OCI-LY7 (cell line): ENCODE measurements at regions not wholly inside any gene's neighbourhood (a gene's known extent, or its start where the extent isn't known, plus 50 kb on each side); places are given as distances from the start of the nearest gene placed in this dataset.
A peak's percentile ranks its signal among the peaks of the same experiment; 100 is the strongest.

Source experiments
- BruUV-seq: library from RNA; stranded (reverse); fragments of 400-500 nt; replicated peaks from 2 replicates; lab custom pipeline; 2021; lab: Mats Ljungman, UMichigan
- CTCF ChIA-PET: fragments of 300-600 bp; sonication (Branson Sonifier 250); formaldehyde crosslinking; loops from one replicate; lab custom pipeline; 2022; ENCODE audit warnings: antibody characterized with exemption; ENCODE audit not compliant: unreplicated experiment; lab: Charles Lee
- POLR2A ChIA-PET: fragments of 300-600 bp; sonication (Branson Sonifier 250); formaldehyde crosslinking; loops from one replicate; lab custom pipeline; 2022; ENCODE audit warnings: antibody characterized with exemption; lab: Charles Lee
- DNase-seq: peaks from one replicate; pipeline ENCODE4 v3.0.0-alpha.2; 2015; ENCODE audit warnings: low spot score
- H2AFZ ChIP-seq: fragments of 200-600 bp; sonication (generic), shearing (Covaris generic); 2 replicates; pipeline ENCODE4 v1.6.1; 2014; ENCODE audit warnings: mild to moderate bottlenecking, antibody characterized with exemption, low read length, moderate library complexity
- H3K27ac ChIP-seq: fragments of 200-600 bp; sonication (generic); 2 replicates; pipeline ENCODE4 v1.5.1; 2014; ENCODE audit warnings: mixed run types, low read depth, mild to moderate bottlenecking, moderate library complexity, low read length, inconsistent platforms; ENCODE audit not compliant: poor library complexity, severe bottlenecking
- H3K36me3 ChIP-seq: fragments of 200-600 bp; sonication (generic); 2 replicates; pipeline ENCODE4 v1.6.1; 2014; ENCODE audit warnings: mild to moderate bottlenecking, antibody characterized with exemption, low read length, moderate library complexity, mixed read lengths; ENCODE audit not compliant: insufficient read depth
- H3K4me1 ChIP-seq: fragments of 200-600 bp; sonication (generic); 2 replicates; pipeline ENCODE4 v1.5.1; 2014; ENCODE audit warnings: mild to moderate bottlenecking, low read length; ENCODE audit not compliant: insufficient read depth, poor library complexity, severe bottlenecking
- H3K4me2 ChIP-seq: fragments of 200-600 bp; sonication (generic); 2 replicates; pipeline ENCODE4 v1.6.1; 2014; ENCODE audit warnings: mild to moderate bottlenecking, low read length
- H3K4me3 ChIP-seq: fragments of 200-600 bp; sonication (generic); 2 replicates; pipeline ENCODE4 v1.5.1; 2014; ENCODE audit warnings: mild to moderate bottlenecking, low read depth, low read length; ENCODE audit not compliant: poor library complexity, severe bottlenecking
- H3K79me2 ChIP-seq: fragments of 200-600 bp; sonication (generic); 2 replicates; pipeline ENCODE4 v1.6.1; 2016; ENCODE audit warnings: low read depth, mild to moderate bottlenecking, low read length, moderate library complexity, mixed read lengths; ENCODE audit not compliant: insufficient read depth
- H3K9me2 ChIP-seq: fragments of 200-600 bp; sonication (generic); 2 replicates; pipeline ENCODE4 v1.6.1; 2016; ENCODE audit warnings: mild to moderate bottlenecking, low read length, mixed read lengths; ENCODE audit not compliant: insufficient read depth
- H3K9me3 ChIP-seq: fragments of 200-600 bp; sonication (generic); 2 replicates; pipeline ENCODE4 v1.6.1; 2014; ENCODE audit warnings: mild to moderate bottlenecking, mixed run types, low read length, mixed read lengths
- H4K20me1 ChIP-seq: fragments of 200-600 bp; sonication (generic); 2 replicates; pipeline ENCODE4 v1.6.1; 2014; ENCODE audit warnings: mild to moderate bottlenecking, antibody characterized with exemption, low read length, moderate library complexity, mixed read lengths; ENCODE audit not compliant: insufficient read depth
- EZH2phosphoT487 ChIP-seq: fragments of 200-600 bp; sonication (generic); IDR thresholded peaks from 2 replicates; pipeline ENCODE4 v1.6.1; 2018; ENCODE audit warnings: low read depth, borderline replicate concordance, mild to moderate bottlenecking, mixed run types, antibody characterized with exemption, low read length, moderate library complexity, mixed read lengths
- intact Hi-C: fragments of 100-400 bp; cut with micrococcal nuclease; formaldehyde crosslinking; loops from one replicate; pipeline ENCODE4 v1.10.0; 2022; ENCODE audit not compliant: unreplicated experiment
- TF ChIP-seq, protein P1 (sequence below): fragments of 200-600 bp; sonication (generic); conservative IDR thresholded peaks from 2 replicates; pipeline ENCODE4 v1.5.1; 2014; ENCODE audit warnings: mild to moderate bottlenecking, antibody characterized with exemption, low read length, moderate library complexity, mixed read lengths

DNA sequence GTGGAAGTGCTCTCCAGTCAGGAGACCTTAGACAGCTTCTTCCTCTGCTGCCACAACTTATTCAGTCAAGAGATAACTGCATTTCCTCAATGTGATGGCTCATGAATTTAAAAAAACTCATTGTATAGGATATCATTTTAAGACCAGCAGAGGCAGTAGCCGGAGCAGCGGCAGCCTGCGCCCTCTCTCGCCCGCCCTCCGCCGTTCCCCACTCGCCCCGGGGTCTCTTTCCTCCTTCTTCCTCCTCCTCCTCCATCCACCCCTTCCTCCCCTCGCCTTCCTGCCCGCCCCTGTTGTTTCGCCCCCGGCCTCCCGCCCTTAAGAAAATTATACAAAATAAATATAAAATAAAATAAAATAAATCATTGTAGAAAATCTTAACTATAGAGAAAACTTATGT is 687.6 kb downstream of the FLRT2 start:
- DNase-seq: no peak
- Histone ChIP-seq H2AFZ (no peak overlapping the region), H3K27ac (no peak overlapping the region), H3K4me1 (no peaks in the 10 kb centered on the region), H3K9me3 (no peaks in the 10 kb centered on the region), H3K79me2 (no peaks in the 10 kb centered on the region), H3K4me3 (no peak overlapping the region), H3K36me3 (no peaks in the 10 kb centered on the region), H3K9me2 (no peaks in the 10 kb centered on the region), H3K4me2 (no peak overlapping the region), H4K20me1 (no peaks in the 10 kb centered on the region)
- ChIA-PET CTCF (no interaction called here), POLR2A (no interaction called here)
- no peak for TF ChIP-seq EZH2phosphoT487
- TF ChIP-seq, protein P1, sequence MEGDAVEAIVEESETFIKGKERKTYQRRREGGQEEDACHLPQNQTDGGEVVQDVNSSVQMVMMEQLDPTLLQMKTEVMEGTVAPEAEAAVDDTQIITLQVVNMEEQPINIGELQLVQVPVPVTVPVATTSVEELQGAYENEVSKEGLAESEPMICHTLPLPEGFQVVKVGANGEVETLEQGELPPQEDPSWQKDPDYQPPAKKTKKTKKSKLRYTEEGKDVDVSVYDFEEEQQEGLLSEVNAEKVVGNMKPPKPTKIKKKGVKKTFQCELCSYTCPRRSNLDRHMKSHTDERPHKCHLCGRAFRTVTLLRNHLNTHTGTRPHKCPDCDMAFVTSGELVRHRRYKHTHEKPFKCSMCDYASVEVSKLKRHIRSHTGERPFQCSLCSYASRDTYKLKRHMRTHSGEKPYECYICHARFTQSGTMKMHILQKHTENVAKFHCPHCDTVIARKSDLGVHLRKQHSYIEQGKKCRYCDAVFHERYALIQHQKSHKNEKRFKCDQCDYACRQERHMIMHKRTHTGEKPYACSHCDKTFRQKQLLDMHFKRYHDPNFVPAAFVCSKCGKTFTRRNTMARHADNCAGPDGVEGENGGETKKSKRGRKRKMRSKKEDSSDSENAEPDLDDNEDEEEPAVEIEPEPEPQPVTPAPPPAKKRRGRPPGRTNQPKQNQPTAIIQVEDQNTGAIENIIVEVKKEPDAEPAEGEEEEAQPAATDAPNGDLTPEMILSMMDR: no peak
- BruUV-seq: no TSS peak
- intact Hi-C loops: no loop called here

DNA sequence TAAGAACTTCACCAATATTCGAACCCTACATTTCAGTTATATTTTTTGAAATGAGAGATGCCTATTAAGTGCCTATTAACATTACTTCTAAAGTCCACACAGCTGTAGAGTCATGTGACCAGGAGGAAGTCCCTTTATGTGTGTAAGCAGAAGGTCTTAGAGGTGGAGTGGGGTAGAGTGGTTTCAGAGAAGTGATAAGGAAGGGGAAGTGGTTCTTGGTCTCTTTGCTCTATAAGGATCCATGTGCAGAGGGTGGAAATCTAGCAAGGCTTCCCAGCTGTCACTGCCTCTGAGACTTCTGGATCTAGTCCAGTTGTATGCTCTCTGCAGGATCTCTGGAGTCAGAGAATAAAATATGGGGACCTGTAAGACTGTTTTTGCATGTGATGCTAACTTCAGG is 673.9 kb downstream of the FLRT2 start:
- H4K20me1 ChIP-seq: no peaks in the 10 kb centered on the region
- CTCF ChIA-PET: no interaction called here
- H3K36me3 ChIP-seq: no peaks in the 10 kb centered on the region
- BruUV-seq: no TSS peak
- H3K4me1 ChIP-seq: peaks cover 4% of the 10 kb centered on the region
- TF ChIP-seq, protein P1: no peak
- no peak for TF ChIP-seq EZH2phosphoT487
- DNase-seq: peak; percentile 11
- POLR2A ChIA-PET: interaction anchor here (1.4 kb wide), 1 partner anchor 15 kb away, joined by 6 read pairs; no protein-coding TSS in a partner anchor
- intact Hi-C loops: no loop called here
- H3K4me3 ChIP-seq: no peak overlapping the region
- H3K4me2 ChIP-seq: no peak overlapping the region
- H3K27ac ChIP-seq: no peak overlapping the region
- no peak overlapping the region for H2AFZ ChIP-seq
- no peaks in the 10 kb centered on the region for H3K79me2 ChIP-seq
- H3K9me2 ChIP-seq: no peaks in the 10 kb centered on the region
- H3K9me3 ChIP-seq: no peaks in the 10 kb centered on the region

DNA sequence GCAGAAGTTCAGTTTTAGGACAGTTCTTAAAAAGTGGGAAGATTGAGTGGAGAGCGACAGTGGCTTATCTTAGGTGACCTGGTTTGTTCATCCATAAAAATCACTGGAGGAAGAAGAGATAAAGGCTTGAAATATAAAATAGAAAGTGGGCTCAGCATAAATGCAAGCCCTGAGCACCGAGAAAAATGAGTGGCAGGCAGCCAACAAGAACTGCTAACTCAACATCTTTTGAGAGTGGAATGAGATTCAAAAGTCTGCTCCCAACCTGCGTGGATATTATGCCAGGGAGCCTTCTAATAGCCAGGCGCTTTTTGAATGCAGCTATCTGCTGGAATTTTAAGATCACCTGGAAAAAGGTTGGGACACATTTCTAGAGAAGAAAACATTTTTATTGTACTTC is 666.5 kb downstream of the FLRT2 start:
- BruUV-seq: no TSS peak
- Histone ChIP-seq H3K27ac (no peak overlapping the region), H3K79me2 (no peaks in the 10 kb centered on the region), H3K4me3 (no peak overlapping the region), H3K9me2 (no peaks in the 10 kb centered on the region), H3K9me3 (no peaks in the 10 kb centered on the region), H3K4me1 (no peaks in the 10 kb centered on the region), H3K36me3 (no peaks in the 10 kb centered on the region), H4K20me1 (no peaks in the 10 kb centered on the region), H3K4me2 (no peak overlapping the region), H2AFZ (no peak overlapping the region)
- CTCF ChIA-PET: no interaction called here
- POLR2A ChIA-PET: no interaction called here
- intact Hi-C loops: no loop called here
- TF ChIP-seq, protein P1: no peak
- no peak for TF ChIP-seq EZH2phosphoT487
- no peak for DNase-seq
